GM03348 (cell line): ENCODE measurements at regions not wholly inside any gene's neighbourhood (a gene's known extent, or its start where the extent isn't known, plus 50 kb on each side); places are given as distances from the start of the nearest gene placed in this dataset.

Experiments
- DNase-seq: peaks from one replicate; pipeline ENCODE4 v3.0.0; 2012; ENCODE audit warnings: low spot score

GRCh38 chr3:39000008-39000450 is 51.7 kb downstream of the SCN11A start:
- DNase-seq: peak; percentile 70

- DNase-seq: no peak
Observed at GRCh38 chr3:38998086-38998485, 53.7 kb downstream of the SCN11A start.

GRCh38 chr3:38996193-38996592 is 55.6 kb downstream of the SCN11A start:
- no peak for DNase-seq

GRCh38 chr3:38994251-38994650 is 57.5 kb downstream of the SCN11A start:
- DNase-seq: no peak

GRCh38 chr3:38992117-38992760 is 59.5 kb downstream of the SCN11A start:
- peak; percentile 84 for DNase-seq

GRCh38 chr3:38990621-38991020 is 61.1 kb downstream of the SCN11A start:
- DNase-seq: no peak

- no peak for DNase-seq
Observed at GRCh38 chr3:38989917-38990510, 61.7 kb downstream of the SCN11A start.

GRCh38 chr3:38988955-38989354 is 62.8 kb downstream of the SCN11A start:
- DNase-seq: no peak

GRCh38 chr3:38987456-38987855 is 64.3 kb downstream of the SCN11A start:
- DNase-seq: no peak

GRCh38 chr3:38986901-38987300 is 64.8 kb downstream of the SCN11A start:
- DNase-seq: no peak

GRCh38 chr3:38985981-38986380 is 65.8 kb downstream of the SCN11A start:
- DNase-seq: peak; percentile 28

- peak; percentile 27 for DNase-seq
Observed at GRCh38 chr3:38985581-38985980, 66.2 kb downstream of the SCN11A start.

- no peak for DNase-seq
Observed at GRCh38 chr3:38984731-38985130, 67.0 kb downstream of the SCN11A start.

GRCh38 chr3:38984110-38984509 is 67.6 kb downstream of the SCN11A start:
- DNase-seq: no peak

GRCh38 chr3:38980938-38981337 is 70.8 kb downstream of the SCN11A start:
- DNase-seq: no peak

- no peak for DNase-seq
Observed at GRCh38 chr3:38978729-38979128, 73.0 kb downstream of the SCN11A start.

- DNase-seq: no peak
Observed at GRCh38 chr3:38970851-38971638, 80.7 kb downstream of the SCN11A start.

- no peak for DNase-seq
Observed at GRCh38 chr3:38969317-38970235, 82.2 kb downstream of the SCN11A start.

GRCh38 chr3:38968891-38969290 is 82.9 kb downstream of the SCN11A start:
- no peak for DNase-seq

GRCh38 chr3:38968403-38968802 is 83.3 kb downstream of the SCN11A start:
- no peak for DNase-seq

- DNase-seq: no peak
Observed at GRCh38 chr3:38967693-38967989, 84.1 kb downstream of the SCN11A start.
